WTC11 (cell line): ENCODE measurements at regions not wholly inside any gene's neighbourhood (a gene's known extent, or its start where the extent isn't known, plus 50 kb on each side); places are given as distances from the start of the nearest gene placed in this dataset.

ENCODE experiments used
- ATF1 ChIP-seq: sonication (generic); formaldehyde crosslinking; IDR thresholded peaks from 2 replicates; pipeline ENCODE4 v1.8.1; 2023; ENCODE audit warnings: mild to moderate bottlenecking, moderate library complexity, missing genetic modification reagents
- CREB1 ChIP-seq: sonication (generic); formaldehyde crosslinking; IDR thresholded peaks from 2 replicates; pipeline ENCODE4 v1.8.0; 2023; ENCODE audit warnings: mild to moderate bottlenecking, missing genetic modification reagents
- GTF2I ChIP-seq: fragments of 250-450 bp; sonication (Bioruptor Pico); conservative IDR thresholded peaks from 2 replicates; pipeline ENCODE4 v1.4.0; 2021; ENCODE audit warnings: mild to moderate bottlenecking
- NFYB ChIP-seq: sonication (generic); formaldehyde crosslinking; conservative IDR thresholded peaks from 2 replicates; pipeline ENCODE4 v1.8.0; 2022; ENCODE audit warnings: low read depth, missing genetic modification reagents
- TCF7 ChIP-seq: sonication (generic); formaldehyde crosslinking; IDR thresholded peaks from 2 replicates; pipeline ENCODE4 v1.8.0; 2022; ENCODE audit warnings: mild to moderate bottlenecking, low read depth, missing genetic modification reagents, moderate library complexity
- ZNF671 ChIP-seq: fragments of 250-450 bp; sonication (Bioruptor Pico); IDR thresholded peaks from 2 replicates; pipeline ENCODE4 v1.8.0; 2021; ENCODE audit warnings: mild to moderate bottlenecking
- TF ChIP-seq, protein P1 (sequence below): fragments of 200-600 bp; IDR thresholded peaks from 2 replicates; pipeline ENCODE4 v1.8.0; 2022; ENCODE audit warnings: antibody characterized with exemption

- TF ChIP-seq, protein P1, sequence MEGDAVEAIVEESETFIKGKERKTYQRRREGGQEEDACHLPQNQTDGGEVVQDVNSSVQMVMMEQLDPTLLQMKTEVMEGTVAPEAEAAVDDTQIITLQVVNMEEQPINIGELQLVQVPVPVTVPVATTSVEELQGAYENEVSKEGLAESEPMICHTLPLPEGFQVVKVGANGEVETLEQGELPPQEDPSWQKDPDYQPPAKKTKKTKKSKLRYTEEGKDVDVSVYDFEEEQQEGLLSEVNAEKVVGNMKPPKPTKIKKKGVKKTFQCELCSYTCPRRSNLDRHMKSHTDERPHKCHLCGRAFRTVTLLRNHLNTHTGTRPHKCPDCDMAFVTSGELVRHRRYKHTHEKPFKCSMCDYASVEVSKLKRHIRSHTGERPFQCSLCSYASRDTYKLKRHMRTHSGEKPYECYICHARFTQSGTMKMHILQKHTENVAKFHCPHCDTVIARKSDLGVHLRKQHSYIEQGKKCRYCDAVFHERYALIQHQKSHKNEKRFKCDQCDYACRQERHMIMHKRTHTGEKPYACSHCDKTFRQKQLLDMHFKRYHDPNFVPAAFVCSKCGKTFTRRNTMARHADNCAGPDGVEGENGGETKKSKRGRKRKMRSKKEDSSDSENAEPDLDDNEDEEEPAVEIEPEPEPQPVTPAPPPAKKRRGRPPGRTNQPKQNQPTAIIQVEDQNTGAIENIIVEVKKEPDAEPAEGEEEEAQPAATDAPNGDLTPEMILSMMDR, result no peak
- no peak for TF ChIP-seq ATF1
- TF ChIP-seq ZNF671 (CRISPR knock-in tag), result no peak
- no peak for TF ChIP-seq GTF2I (CRISPR knock-in tag)
- no peak for TF ChIP-seq NFYB (CRISPR knock-in tag)
- TF ChIP-seq CREB1 (CRISPR knock-in tag), result no peak
- TF ChIP-seq TCF7 (CRISPR knock-in tag), result no peak
These were observed 115.0 kb downstream of the NR1D2 start for GRCh38 chr3:24060055-24060454.
